Adrenal gland (tissue), 5 donors: ENCODE measurements at regions not wholly inside any gene's neighbourhood (a gene's known extent, or its start where the extent isn't known, plus 50 kb on each side); places are given as distances from the start of the nearest gene placed in this dataset.

Experiments used
- POLR2A ChIP-seq, 2 donors: fragments of 450-650 bp; IDR thresholded peaks; one replicate each; pipeline ENCODE4 v1.6.1; 2017; ENCODE audit warnings: antibody characterized with exemption in 2 of 2, mild to moderate bottlenecking in 2 of 2, moderate library complexity in 1 of 2
- TF ChIP-seq, protein P1 (sequence below), 6 experiments: fragments of 450-650 bp in 4 of 6; fragments of 200-600 bp in 2 of 6; sonication (generic) in 1 of 6; IDR thresholded peaks; 1 replicate in 5 of 6; 2 replicates in 1 of 6; pipeline versions ENCODE4 v1.5.1 to v1.8.0; 2016 to 2021; ENCODE audit warnings: antibody characterized with exemption in 6 of 6, mild to moderate bottlenecking in 2 of 6, moderate library complexity in 1 of 6
- donor health status: DM: no; HTN: no; CAD: no.

DNA sequence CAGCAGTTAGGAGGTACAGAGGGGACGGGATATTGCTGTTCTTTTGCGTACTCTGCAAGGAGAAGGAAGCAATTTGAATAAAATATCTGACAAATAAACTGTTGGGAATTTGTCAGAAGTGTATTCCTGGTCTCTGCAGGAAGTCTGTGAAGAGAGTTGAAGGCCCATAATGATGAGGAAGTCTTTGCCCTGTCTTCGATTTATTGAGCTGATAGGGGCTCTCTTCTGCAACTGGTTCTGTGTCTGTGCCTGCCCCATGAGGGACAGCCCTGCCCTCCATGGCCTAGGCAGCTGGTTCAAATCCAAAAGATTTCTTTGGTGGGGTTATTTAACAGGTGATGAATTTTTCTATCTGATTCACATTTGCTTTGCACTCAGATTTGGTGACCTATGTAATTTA, 339.7 kb upstream of the EDNRB start:
- TF ChIP-seq, protein P1, sequence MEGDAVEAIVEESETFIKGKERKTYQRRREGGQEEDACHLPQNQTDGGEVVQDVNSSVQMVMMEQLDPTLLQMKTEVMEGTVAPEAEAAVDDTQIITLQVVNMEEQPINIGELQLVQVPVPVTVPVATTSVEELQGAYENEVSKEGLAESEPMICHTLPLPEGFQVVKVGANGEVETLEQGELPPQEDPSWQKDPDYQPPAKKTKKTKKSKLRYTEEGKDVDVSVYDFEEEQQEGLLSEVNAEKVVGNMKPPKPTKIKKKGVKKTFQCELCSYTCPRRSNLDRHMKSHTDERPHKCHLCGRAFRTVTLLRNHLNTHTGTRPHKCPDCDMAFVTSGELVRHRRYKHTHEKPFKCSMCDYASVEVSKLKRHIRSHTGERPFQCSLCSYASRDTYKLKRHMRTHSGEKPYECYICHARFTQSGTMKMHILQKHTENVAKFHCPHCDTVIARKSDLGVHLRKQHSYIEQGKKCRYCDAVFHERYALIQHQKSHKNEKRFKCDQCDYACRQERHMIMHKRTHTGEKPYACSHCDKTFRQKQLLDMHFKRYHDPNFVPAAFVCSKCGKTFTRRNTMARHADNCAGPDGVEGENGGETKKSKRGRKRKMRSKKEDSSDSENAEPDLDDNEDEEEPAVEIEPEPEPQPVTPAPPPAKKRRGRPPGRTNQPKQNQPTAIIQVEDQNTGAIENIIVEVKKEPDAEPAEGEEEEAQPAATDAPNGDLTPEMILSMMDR (IDR thresholded peaks at IDR 0.05), result no peak
- no peak for TF ChIP-seq POLR2A (IDR thresholded peaks at IDR 0.05)
